ENCODE measurements at regions not wholly inside any gene's neighbourhood (a gene's known extent, or its start where the extent isn't known, plus 50 kb on each side); places are given as distances from the start of the nearest gene placed in this dataset.

- Histone ChIP-seq H3K4me1 (ENCODE audit: insufficient read depth, low read length) (no peaks in the 10 kb centered on the region), H2BK5ac (ENCODE audit: insufficient read length, low read length) (no peak overlapping the region), H3K79me1 (ENCODE audit: insufficient read depth, low read depth, low read length, poor library complexity, severe bottlenecking) (no peaks in the 10 kb centered on the region), H3K27ac (ENCODE audit: insufficient read length, low read depth, low read length) (no peak overlapping the region), H3K18ac (ENCODE audit: insufficient read length, low read depth, low read length) (no peak overlapping the region), H3K14ac (ENCODE audit: insufficient read depth, low read length) (no peak overlapping the region), H2AK5ac (ENCODE audit: insufficient read length, low read length) (no peak overlapping the region), H3K79me2 (ENCODE audit: insufficient read depth, low read length) (no peaks in the 10 kb centered on the region), H4K20me1 (ENCODE audit: control insufficient read depth, insufficient read depth, insufficient read length) (no peaks in the 10 kb centered on the region), H2BK20ac (ENCODE audit: low read depth, low read length, poor library complexity, severe bottlenecking) (no peak overlapping the region), H3T11ph (ENCODE audit: low read length) (no peak overlapping the region), H4K5ac (ENCODE audit: insufficient read length, low read depth, low read length) (no peak overlapping the region), H3K4me2 (ENCODE audit: insufficient read depth, insufficient read length, low read length) (no peak overlapping the region), H2BK12ac (ENCODE audit: insufficient read length, low read depth, low read length) (no peak overlapping the region), H2AFZ (ENCODE audit: low read length) (no peak overlapping the region), H4K8ac (replicated peaks; ENCODE audit: insufficient read length, low read depth, low read length) (no peak overlapping the region), H3K23me2 (ENCODE audit: insufficient read length, low read depth, low read length, poor library complexity, severe bottlenecking) (no peaks in the 10 kb centered on the region), H2BK120ac (ENCODE audit: low read depth, low read length, poor library complexity, severe bottlenecking) (no peak overlapping the region), H3K56ac (ENCODE audit: insufficient read length, low read depth, low read length) (no peak overlapping the region), H3K27me3 (ENCODE audit: insufficient read depth, low read length) (no peaks in the 10 kb centered on the region), H3K9me3 (ENCODE audit: control insufficient read depth, low read depth, low read length) (no peaks in the 10 kb centered on the region), H3K4ac (ENCODE audit: low read depth, low read length) (no peak overlapping the region), H2BK15ac (ENCODE audit: low read depth, low read length) (no peak overlapping the region), H3K23ac (ENCODE audit: insufficient read length, low read depth, low read length) (no peak overlapping the region), H3K9ac (ENCODE audit: extremely low read depth, insufficient read length, low read length) (no peak overlapping the region), H4K91ac (ENCODE audit: insufficient read length, low read depth, low read length) (no peak overlapping the region)
- peaks cover 5 to 9% of the 10 kb centered on the region in 2 experiments for H3K4me1 Mint-ChIP-seq
- no peaks in the 10 kb centered on the region for H3K9me3 Mint-ChIP-seq
- no peak for DNase-seq
- H3K27me3 Mint-ChIP-seq (ENCODE audit: low read depth), result no peaks in the 10 kb centered on the region
- H3K27ac Mint-ChIP-seq, result no peak overlapping the region
- H3K4me3 Mint-ChIP-seq, result no peak overlapping the region
- no peaks in the 10 kb centered on the region for H3K36me3 Mint-ChIP-seq (ENCODE audit: insufficient read depth in 1 of 3, low read depth in 3 of 3)
- no peak for TF ChIP-seq CTCF (conservative IDR thresholded peaks at IDR 0.05)
These were observed 1048.6 kb downstream of the PCDH7 start for GRCh38 chr4:31768756-31769155.

All from H9 (cell line).